H1 (cell line): ENCODE measurements at regions not wholly inside any gene's neighbourhood (a gene's known extent, or its start where the extent isn't known, plus 50 kb on each side); places are given as distances from the start of the nearest gene placed in this dataset.

Experiments
- CTBP2 ChIP-seq: IDR thresholded peaks from 2 replicates; pipeline ENCODE4 v1.7.0; 2011; ENCODE audit warnings: borderline replicate concordance, mild to moderate bottlenecking, moderate library complexity, mixed read lengths, low read length; ENCODE audit not compliant: insufficient read depth, insufficient read length
- HDAC2 ChIP-seq, 2 experiments: fragments of 300-600 bp in 1 of 2; sonication (generic) in 1 of 2; IDR thresholded peaks; 2 replicates each; pipeline ENCODE4 v1.6.1; 2011 to 2012; ENCODE audit warnings: low read depth in 2 of 2, low read length in 2 of 2, mild to moderate bottlenecking in 2 of 2, moderate library complexity in 2 of 2, borderline replicate concordance in 1 of 2, inconsistent platforms in 1 of 2
- KDM5A ChIP-seq: fragments of 200-600 bp; IDR thresholded peaks from 2 replicates; pipeline ENCODE4 v1.7.1; 2012; ENCODE audit warnings: mild to moderate bottlenecking, low read length, inconsistent platforms, mixed read lengths
- TF ChIP-seq, protein P1 (sequence below): fragments of 300-600 bp; sonication (generic); IDR thresholded peaks from 2 replicates; pipeline ENCODE4 v1.7.1; 2012; ENCODE audit warnings: low read length, moderate library complexity, mild to moderate bottlenecking, inconsistent platforms; ENCODE audit not compliant: insufficient replicate concordance

DNA sequence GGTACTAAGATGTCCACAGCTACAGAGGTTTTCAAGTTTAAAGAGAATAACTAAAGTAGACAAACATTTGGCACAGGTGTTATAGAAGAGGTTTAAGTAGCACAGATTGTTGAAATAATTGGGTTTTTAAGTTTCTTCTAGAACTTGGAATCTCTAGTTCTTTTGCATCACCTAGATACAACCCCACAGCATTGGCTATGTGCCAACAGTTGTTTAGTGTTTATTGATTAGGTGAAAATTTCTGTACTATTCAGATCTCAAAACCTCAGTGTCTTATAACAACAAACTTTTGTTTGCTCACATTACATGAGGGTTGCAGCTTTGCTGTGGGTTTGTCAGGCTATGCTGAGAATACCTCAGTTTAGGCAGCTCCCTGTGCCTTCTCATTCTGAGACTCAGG, 162.5 kb downstream of the TBX15 start (continued):
- TF ChIP-seq, protein P1, sequence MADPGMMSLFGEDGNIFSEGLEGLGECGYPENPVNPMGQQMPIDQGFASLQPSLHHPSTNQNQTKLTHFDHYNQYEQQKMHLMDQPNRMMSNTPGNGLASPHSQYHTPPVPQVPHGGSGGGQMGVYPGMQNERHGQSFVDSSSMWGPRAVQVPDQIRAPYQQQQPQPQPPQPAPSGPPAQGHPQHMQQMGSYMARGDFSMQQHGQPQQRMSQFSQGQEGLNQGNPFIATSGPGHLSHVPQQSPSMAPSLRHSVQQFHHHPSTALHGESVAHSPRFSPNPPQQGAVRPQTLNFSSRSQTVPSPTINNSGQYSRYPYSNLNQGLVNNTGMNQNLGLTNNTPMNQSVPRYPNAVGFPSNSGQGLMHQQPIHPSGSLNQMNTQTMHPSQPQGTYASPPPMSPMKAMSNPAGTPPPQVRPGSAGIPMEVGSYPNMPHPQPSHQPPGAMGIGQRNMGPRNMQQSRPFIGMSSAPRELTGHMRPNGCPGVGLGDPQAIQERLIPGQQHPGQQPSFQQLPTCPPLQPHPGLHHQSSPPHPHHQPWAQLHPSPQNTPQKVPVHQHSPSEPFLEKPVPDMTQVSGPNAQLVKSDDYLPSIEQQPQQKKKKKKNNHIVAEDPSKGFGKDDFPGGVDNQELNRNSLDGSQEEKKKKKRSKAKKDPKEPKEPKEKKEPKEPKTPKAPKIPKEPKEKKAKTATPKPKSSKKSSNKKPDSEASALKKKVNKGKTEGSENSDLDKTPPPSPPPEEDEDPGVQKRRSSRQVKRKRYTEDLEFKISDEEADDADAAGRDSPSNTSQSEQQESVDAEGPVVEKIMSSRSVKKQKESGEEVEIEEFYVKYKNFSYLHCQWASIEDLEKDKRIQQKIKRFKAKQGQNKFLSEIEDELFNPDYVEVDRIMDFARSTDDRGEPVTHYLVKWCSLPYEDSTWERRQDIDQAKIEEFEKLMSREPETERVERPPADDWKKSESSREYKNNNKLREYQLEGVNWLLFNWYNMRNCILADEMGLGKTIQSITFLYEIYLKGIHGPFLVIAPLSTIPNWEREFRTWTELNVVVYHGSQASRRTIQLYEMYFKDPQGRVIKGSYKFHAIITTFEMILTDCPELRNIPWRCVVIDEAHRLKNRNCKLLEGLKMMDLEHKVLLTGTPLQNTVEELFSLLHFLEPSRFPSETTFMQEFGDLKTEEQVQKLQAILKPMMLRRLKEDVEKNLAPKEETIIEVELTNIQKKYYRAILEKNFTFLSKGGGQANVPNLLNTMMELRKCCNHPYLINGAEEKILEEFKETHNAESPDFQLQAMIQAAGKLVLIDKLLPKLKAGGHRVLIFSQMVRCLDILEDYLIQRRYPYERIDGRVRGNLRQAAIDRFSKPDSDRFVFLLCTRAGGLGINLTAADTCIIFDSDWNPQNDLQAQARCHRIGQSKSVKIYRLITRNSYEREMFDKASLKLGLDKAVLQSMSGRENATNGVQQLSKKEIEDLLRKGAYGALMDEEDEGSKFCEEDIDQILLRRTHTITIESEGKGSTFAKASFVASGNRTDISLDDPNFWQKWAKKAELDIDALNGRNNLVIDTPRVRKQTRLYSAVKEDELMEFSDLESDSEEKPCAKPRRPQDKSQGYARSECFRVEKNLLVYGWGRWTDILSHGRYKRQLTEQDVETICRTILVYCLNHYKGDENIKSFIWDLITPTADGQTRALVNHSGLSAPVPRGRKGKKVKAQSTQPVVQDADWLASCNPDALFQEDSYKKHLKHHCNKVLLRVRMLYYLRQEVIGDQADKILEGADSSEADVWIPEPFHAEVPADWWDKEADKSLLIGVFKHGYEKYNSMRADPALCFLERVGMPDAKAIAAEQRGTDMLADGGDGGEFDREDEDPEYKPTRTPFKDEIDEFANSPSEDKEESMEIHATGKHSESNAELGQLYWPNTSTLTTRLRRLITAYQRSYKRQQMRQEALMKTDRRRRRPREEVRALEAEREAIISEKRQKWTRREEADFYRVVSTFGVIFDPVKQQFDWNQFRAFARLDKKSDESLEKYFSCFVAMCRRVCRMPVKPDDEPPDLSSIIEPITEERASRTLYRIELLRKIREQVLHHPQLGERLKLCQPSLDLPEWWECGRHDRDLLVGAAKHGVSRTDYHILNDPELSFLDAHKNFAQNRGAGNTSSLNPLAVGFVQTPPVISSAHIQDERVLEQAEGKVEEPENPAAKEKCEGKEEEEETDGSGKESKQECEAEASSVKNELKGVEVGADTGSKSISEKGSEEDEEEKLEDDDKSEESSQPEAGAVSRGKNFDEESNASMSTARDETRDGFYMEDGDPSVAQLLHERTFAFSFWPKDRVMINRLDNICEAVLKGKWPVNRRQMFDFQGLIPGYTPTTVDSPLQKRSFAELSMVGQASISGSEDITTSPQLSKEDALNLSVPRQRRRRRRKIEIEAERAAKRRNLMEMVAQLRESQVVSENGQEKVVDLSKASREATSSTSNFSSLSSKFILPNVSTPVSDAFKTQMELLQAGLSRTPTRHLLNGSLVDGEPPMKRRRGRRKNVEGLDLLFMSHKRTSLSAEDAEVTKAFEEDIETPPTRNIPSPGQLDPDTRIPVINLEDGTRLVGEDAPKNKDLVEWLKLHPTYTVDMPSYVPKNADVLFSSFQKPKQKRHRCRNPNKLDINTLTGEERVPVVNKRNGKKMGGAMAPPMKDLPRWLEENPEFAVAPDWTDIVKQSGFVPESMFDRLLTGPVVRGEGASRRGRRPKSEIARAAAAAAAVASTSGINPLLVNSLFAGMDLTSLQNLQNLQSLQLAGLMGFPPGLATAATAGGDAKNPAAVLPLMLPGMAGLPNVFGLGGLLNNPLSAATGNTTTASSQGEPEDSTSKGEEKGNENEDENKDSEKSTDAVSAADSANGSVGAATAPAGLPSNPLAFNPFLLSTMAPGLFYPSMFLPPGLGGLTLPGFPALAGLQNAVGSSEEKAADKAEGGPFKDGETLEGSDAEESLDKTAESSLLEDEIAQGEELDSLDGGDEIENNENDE = no peak
- no peak for TF ChIP-seq HDAC2 (IDR thresholded peaks at IDR 0.05; ENCODE audit: borderline replicate concordance in 1 of 2, low read depth in 2 of 2, low read length in 2 of 2)
- TF ChIP-seq KDM5A = no peak
- no peak for TF ChIP-seq CTBP2
